SK-N-SH (cell line): ENCODE measurements at regions not wholly inside any gene's neighbourhood (a gene's known extent, or its start where the extent isn't known, plus 50 kb on each side); places are given as distances from the start of the nearest gene placed in this dataset.

Experiments
- CTCF ChIA-PET: fragments of 300-600, 350-600 bp; formaldehyde crosslinking; extraction: SDS; loops from one replicate; lab custom pipeline; 2021; lab: Yijun Ruan, JAX
- POLR2A ChIA-PET: fragments of 350-600 bp; sonication (Branson Sonifier 250); formaldehyde crosslinking; extraction: SDS; loops from one replicate; lab custom pipeline; 2020; ENCODE audit warnings: antibody characterized with exemption, inconsistent platforms; lab: Yijun Ruan, JAX
- DNase-seq: peaks from one replicate; pipeline ENCODE4 v3.0.0; 2012
- H2AFZ ChIP-seq: fragments of 200-600 bp; sonication (generic); 2 replicates; pipeline ENCODE4 v1.8.1; 2016; ENCODE audit warnings: antibody characterized with exemption, mild to moderate bottlenecking, low read depth
- H3F3A ChIP-seq: fragments of 200-600 bp; sonication (generic); replicated peaks from 2 replicates; pipeline ENCODE3; 2016; ENCODE audit warnings: antibody characterized with exemption, mild to moderate bottlenecking; ENCODE audit not compliant: insufficient read depth
- H3K27ac ChIP-seq, 2 experiments: fragments of 200-500 bp in 1 of 2; fragments of 200-600 bp in 1 of 2; sonication (Bioruptor generic) in 1 of 2; sonication (generic), shearing (Covaris generic) in 1 of 2; 2 replicates each; pipeline versions ENCODE4 v1.5.1 to v1.6.1; 2014 to 2016; ENCODE audit warnings: low read depth in 2 of 2, inconsistent platforms in 1 of 2, low read length in 1 of 2, mild to moderate bottlenecking in 1 of 2, mixed read lengths in 1 of 2
- H3K27me3 ChIP-seq: fragments of 200-600 bp; sonication (generic), shearing (Covaris generic); 2 replicates; pipeline ENCODE4 v1.6.1; 2016; ENCODE audit warnings: mixed run types; ENCODE audit not compliant: insufficient read depth
- H3K36me3 ChIP-seq, 2 experiments: fragments of 200-500 bp in 1 of 2; fragments of 200-600 bp in 1 of 2; sonication (Bioruptor generic) in 1 of 2; sonication (generic) in 1 of 2; replicated peaks in 1 of 2; 2 replicates each; pipeline versions ENCODE3 to v1.5.1; 2014 to 2016; ENCODE audit warnings: low read length in 1 of 2, mild to moderate bottlenecking in 1 of 2; ENCODE audit not compliant: insufficient read depth in 2 of 2, control insufficient read depth in 1 of 2
- H3K4me1 ChIP-seq, 2 experiments: fragments of 200-500 bp in 1 of 2; fragments of 200-600 bp in 1 of 2; sonication (Bioruptor generic) in 1 of 2; sonication (generic), shearing (Covaris generic) in 1 of 2; 2 replicates each; pipeline versions ENCODE4 v1.5.1 to v1.6.1; 2014 to 2016; ENCODE audit warnings: low read depth in 1 of 2, low read length in 1 of 2, mixed run types in 1 of 2; ENCODE audit not compliant: insufficient read depth in 2 of 2, control insufficient read depth in 1 of 2
- H3K4me2 ChIP-seq: fragments of 200-600 bp; sonication (generic), shearing (Covaris generic); 2 replicates; pipeline ENCODE4 v1.6.1; 2017; ENCODE audit warnings: mixed run types
- H3K4me3 ChIP-seq, 2 experiments: fragments of 200-500 bp in 1 of 2; fragments of 200-600 bp in 1 of 2; sonication (Bioruptor generic) in 1 of 2; sonication (generic), shearing (Covaris generic) in 1 of 2; 2 replicates each; pipeline versions ENCODE4 v1.5.1 to v1.8.1; 2014 to 2016; ENCODE audit warnings: low read depth in 2 of 2, inconsistent platforms in 1 of 2, low read length in 1 of 2, mild to moderate bottlenecking in 1 of 2, mixed read lengths in 1 of 2, moderate library complexity in 1 of 2
- H3K79me2 ChIP-seq: fragments of 200-600 bp; sonication (generic); 2 replicates; pipeline ENCODE4 v1.8.1; 2017; ENCODE audit warnings: mild to moderate bottlenecking; ENCODE audit not compliant: insufficient read depth
- H3K9ac ChIP-seq: fragments of 200-600 bp; sonication (generic); 2 replicates; pipeline ENCODE4 v1.6.1; 2017; ENCODE audit warnings: mixed run types
- H3K9me2 ChIP-seq: fragments of 200-600 bp; sonication (generic); 2 replicates; pipeline ENCODE4 v1.6.1; 2017; ENCODE audit warnings: mixed run types
- H3K9me3 ChIP-seq: fragments of 200-600 bp; sonication (generic); 2 replicates; pipeline ENCODE4 v1.6.1; 2017; ENCODE audit warnings: mixed run types, mild to moderate bottlenecking, moderate library complexity
- H4K20me1 ChIP-seq: fragments of 200-600 bp; sonication (generic); 2 replicates; pipeline ENCODE4 v1.6.1; 2017; ENCODE audit warnings: mild to moderate bottlenecking, mixed run types; ENCODE audit not compliant: insufficient read depth
- CHD2 ChIP-seq: fragments of 150-350 bp; IDR thresholded peaks from 2 replicates; pipeline ENCODE4 v1.6.1; 2018; ENCODE audit warnings: low read length; ENCODE audit not compliant: partially characterized antibody
- ELF1 ChIP-seq: IDR thresholded peaks from 2 replicates; pipeline ENCODE4 v1.4.0; 2012
- EZH2phosphoT487 ChIP-seq: fragments of 200-600 bp; sonication (generic); IDR thresholded peaks from 2 replicates; pipeline ENCODE4 v1.6.1; 2017; ENCODE audit warnings: low read depth, mixed run types, mild to moderate bottlenecking, antibody characterized with exemption, moderate library complexity, borderline replicate concordance
- FOSL2 ChIP-seq: IDR thresholded peaks from 2 replicates; pipeline ENCODE4 v1.4.0; 2012; ENCODE audit warnings: low read depth, mild to moderate bottlenecking, moderate library complexity, borderline replicate concordance
- FOXM1 ChIP-seq: IDR thresholded peaks from 2 replicates; pipeline ENCODE4 v1.4.0; 2012; ENCODE audit warnings: low read depth, mild to moderate bottlenecking
- GABPA ChIP-seq: IDR thresholded peaks from 2 replicates; pipeline ENCODE4 v1.4.0; 2012; ENCODE audit warnings: low read depth, mild to moderate bottlenecking
- IRF3 ChIP-seq: fragments of 150-350 bp; IDR thresholded peaks from 2 replicates; pipeline ENCODE4 v1.6.1; 2016; ENCODE audit warnings: mild to moderate bottlenecking, low read depth, low read length
- MXI1 ChIP-seq: IDR thresholded peaks from 2 replicates; pipeline ENCODE4 v1.6.1; 2012; ENCODE audit warnings: mild to moderate bottlenecking, low read depth, low read length, improper control_type of control experiment
- PBX3 ChIP-seq: IDR thresholded peaks from 2 replicates; pipeline ENCODE4; 2012
- RAD21 ChIP-seq: IDR thresholded peaks from 2 replicates; pipeline ENCODE4 v1.6.1; 2012; ENCODE audit warnings: mild to moderate bottlenecking, low read length
- RFX5 ChIP-seq: IDR thresholded peaks from 2 replicates; pipeline ENCODE4 v1.6.1; 2012; ENCODE audit warnings: mild to moderate bottlenecking, improper control_type of control experiment, low read length
- SIN3A ChIP-seq: IDR thresholded peaks from 2 replicates; pipeline ENCODE4 v1.6.1; 2012; ENCODE audit warnings: low read depth, mild to moderate bottlenecking, low read length, moderate library complexity, borderline replicate concordance
- SMC3 ChIP-seq: IDR thresholded peaks from 2 replicates; pipeline ENCODE4 v1.6.1; 2012; ENCODE audit warnings: low read depth, low read length, improper control_type of control experiment
- TAF1 ChIP-seq: IDR thresholded peaks from 2 replicates; pipeline ENCODE4 v1.6.1; 2012; ENCODE audit warnings: low read depth, mild to moderate bottlenecking, low read length, moderate library complexity, borderline replicate concordance
- TCF12 ChIP-seq: IDR thresholded peaks from 2 replicates; pipeline ENCODE4 v1.4.0; 2012
- YY1 ChIP-seq: IDR thresholded peaks from 2 replicates; pipeline ENCODE4 v1.4.0; 2012; ENCODE audit warnings: low read depth, mild to moderate bottlenecking
- TF ChIP-seq, protein P1 (sequence below): IDR thresholded peaks from 2 replicates; pipeline ENCODE4 v1.4.0; 2012; ENCODE audit warnings: low read depth, borderline replicate concordance
- TF ChIP-seq, protein P2 (sequence below): IDR thresholded peaks from 2 replicates; pipeline ENCODE4 v1.6.1; 2012; ENCODE audit warnings: mild to moderate bottlenecking, low read depth, low read length, moderate library complexity

GRCh38 chr6:130677312-130677711 is 149.9 kb upstream of the SMLR1 start:
- Histone ChIP-seq H3F3A (no peaks in the 10 kb centered on the region), H3K27ac (no peak overlapping the region), H3K36me3 (no peaks in the 10 kb centered on the region), H3K9me3 (no peaks in the 10 kb centered on the region), H3K9me2 (no peaks in the 10 kb centered on the region), H3K4me1 (peaks cover 0 to 5% of the 10 kb centered on the region in 2 experiments; a peak in 2 of 4 replicates), H3K4me3 (no peak overlapping the region), H3K79me2 (no peaks in the 10 kb centered on the region), H3K27me3 (no peaks in the 10 kb centered on the region), H4K20me1 (no peaks in the 10 kb centered on the region), H2AFZ (no peak overlapping the region), H3K9ac (no peak overlapping the region), H3K4me2 (no peak overlapping the region)
- ChIA-PET POLR2A (no interaction called here), CTCF (no interaction called here)
- TF ChIP-seq RFX5 (no peak), ELF1 (no peak), SIN3A (no peak), TCF12 (no peak), PBX3 (no peak), TAF1 (no peak), FOSL2 (no peak), YY1 (no peak), EZH2phosphoT487 (no peak), CHD2 (no peak), FOXM1 (no peak), MXI1 (no peak), SMC3 (no peak), RAD21 (no peak), IRF3 (no peak), GABPA (no peak)
- TF ChIP-seq, protein P1, sequence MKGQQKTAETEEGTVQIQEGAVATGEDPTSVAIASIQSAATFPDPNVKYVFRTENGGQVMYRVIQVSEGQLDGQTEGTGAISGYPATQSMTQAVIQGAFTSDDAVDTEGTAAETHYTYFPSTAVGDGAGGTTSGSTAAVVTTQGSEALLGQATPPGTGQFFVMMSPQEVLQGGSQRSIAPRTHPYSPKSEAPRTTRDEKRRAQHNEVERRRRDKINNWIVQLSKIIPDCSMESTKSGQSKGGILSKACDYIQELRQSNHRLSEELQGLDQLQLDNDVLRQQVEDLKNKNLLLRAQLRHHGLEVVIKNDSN: no peak
- TF ChIP-seq, protein P2, sequence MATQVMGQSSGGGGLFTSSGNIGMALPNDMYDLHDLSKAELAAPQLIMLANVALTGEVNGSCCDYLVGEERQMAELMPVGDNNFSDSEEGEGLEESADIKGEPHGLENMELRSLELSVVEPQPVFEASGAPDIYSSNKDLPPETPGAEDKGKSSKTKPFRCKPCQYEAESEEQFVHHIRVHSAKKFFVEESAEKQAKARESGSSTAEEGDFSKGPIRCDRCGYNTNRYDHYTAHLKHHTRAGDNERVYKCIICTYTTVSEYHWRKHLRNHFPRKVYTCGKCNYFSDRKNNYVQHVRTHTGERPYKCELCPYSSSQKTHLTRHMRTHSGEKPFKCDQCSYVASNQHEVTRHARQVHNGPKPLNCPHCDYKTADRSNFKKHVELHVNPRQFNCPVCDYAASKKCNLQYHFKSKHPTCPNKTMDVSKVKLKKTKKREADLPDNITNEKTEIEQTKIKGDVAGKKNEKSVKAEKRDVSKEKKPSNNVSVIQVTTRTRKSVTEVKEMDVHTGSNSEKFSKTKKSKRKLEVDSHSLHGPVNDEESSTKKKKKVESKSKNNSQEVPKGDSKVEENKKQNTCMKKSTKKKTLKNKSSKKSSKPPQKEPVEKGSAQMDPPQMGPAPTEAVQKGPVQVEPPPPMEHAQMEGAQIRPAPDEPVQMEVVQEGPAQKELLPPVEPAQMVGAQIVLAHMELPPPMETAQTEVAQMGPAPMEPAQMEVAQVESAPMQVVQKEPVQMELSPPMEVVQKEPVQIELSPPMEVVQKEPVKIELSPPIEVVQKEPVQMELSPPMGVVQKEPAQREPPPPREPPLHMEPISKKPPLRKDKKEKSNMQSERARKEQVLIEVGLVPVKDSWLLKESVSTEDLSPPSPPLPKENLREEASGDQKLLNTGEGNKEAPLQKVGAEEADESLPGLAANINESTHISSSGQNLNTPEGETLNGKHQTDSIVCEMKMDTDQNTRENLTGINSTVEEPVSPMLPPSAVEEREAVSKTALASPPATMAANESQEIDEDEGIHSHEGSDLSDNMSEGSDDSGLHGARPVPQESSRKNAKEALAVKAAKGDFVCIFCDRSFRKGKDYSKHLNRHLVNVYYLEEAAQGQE: no peak
- no peak for DNase-seq
